Osteoblast (primary cell): ENCODE measurements at regions not wholly inside any gene's neighbourhood (a gene's known extent, or its start where the extent isn't known, plus 50 kb on each side); places are given as distances from the start of the nearest gene placed in this dataset.

Experiments used
- DNase-seq: peaks from one replicate; pipeline ENCODE4 v3.0.0; 2011; ENCODE audit warnings: low spot score, mixed read lengths; ENCODE audit not compliant: insufficient read length; ENCODE audit errors: missing footprints
- H2AFZ ChIP-seq: 2 replicates; pipeline ENCODE4 v1.6.0; 2011; ENCODE audit warnings: mild to moderate bottlenecking, low read length
- H3K27ac ChIP-seq: 2 replicates; pipeline ENCODE4 v1.5.1; 2011; ENCODE audit warnings: mild to moderate bottlenecking, low read depth, low read length, moderate library complexity
- H3K27me3 ChIP-seq: 2 replicates; pipeline ENCODE4 v1.6.0; 2012; ENCODE audit warnings: mild to moderate bottlenecking, control low read depth, inconsistent platforms, low read length, moderate library complexity; ENCODE audit not compliant: insufficient read depth
- H3K36me3 ChIP-seq: 2 replicates; pipeline ENCODE4 v1.5.1; 2011; ENCODE audit warnings: mild to moderate bottlenecking, low read length, control low read depth, moderate library complexity; ENCODE audit not compliant: insufficient read depth
- H3K4me1 ChIP-seq: 2 replicates; pipeline ENCODE4 v1.5.1; 2011; ENCODE audit warnings: mild to moderate bottlenecking, low read length, control low read depth, moderate library complexity; ENCODE audit not compliant: insufficient read depth
- H3K4me2 ChIP-seq: 2 replicates; pipeline ENCODE4 v1.6.0; 2011; ENCODE audit warnings: mild to moderate bottlenecking, low read length; ENCODE audit not compliant: insufficient read depth
- H3K4me3 ChIP-seq: fragments of 200-600 bp; sonication (generic); 3 replicates; pipeline ENCODE4 v1.5.1; 2012; ENCODE audit warnings: mild to moderate bottlenecking, low read length, inconsistent platforms; ENCODE audit not compliant: insufficient read depth
- H3K79me2 ChIP-seq: 2 replicates; pipeline ENCODE4 v1.6.0; 2012; ENCODE audit warnings: mild to moderate bottlenecking, low read length, control low read depth, inconsistent platforms; ENCODE audit not compliant: insufficient read depth
- H3K9me3 ChIP-seq: 2 replicates; pipeline ENCODE4 v1.5.1; 2011; ENCODE audit warnings: low read depth, low read length, control low read depth
- H4K20me1 ChIP-seq: 2 replicates; pipeline ENCODE4 v1.6.0; 2012; ENCODE audit warnings: mild to moderate bottlenecking, low read length, control low read depth; ENCODE audit not compliant: insufficient read depth
- CTCF ChIP-seq: IDR thresholded peaks from 2 replicates; pipeline ENCODE4 v1.5.1; 2011; ENCODE audit warnings: mild to moderate bottlenecking, low read depth, low read length, moderate library complexity; ENCODE audit errors: extremely low read depth

DNA sequence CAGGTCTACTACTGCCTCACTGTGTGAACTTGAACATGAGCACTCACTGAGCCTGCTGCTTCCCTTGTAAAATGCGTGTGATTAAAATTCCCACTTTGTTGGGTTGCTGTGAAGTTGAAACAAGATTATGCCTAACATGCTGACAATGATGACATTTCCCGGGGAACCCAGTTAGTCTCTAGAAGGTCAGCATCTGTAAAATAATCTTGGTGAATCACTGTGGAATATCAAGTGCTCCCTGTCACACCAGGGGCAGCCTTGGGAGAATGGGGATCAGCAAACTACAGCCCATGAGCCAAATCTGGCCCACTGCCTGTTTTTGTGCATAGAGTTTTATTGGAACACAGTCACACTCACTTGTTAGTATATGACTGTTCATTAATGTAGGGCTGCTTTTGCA is 335.2 kb downstream of the MIAT start:
- Histone ChIP-seq H3K4me2 (no peak overlapping the region), H2AFZ (no peak overlapping the region), H3K9me3 (no peaks in the 10 kb centered on the region), H3K36me3 (no peaks in the 10 kb centered on the region), H3K27ac (no peak overlapping the region), H3K4me3 (no peak overlapping the region), H3K79me2 (no peaks in the 10 kb centered on the region), H3K27me3 (peaks cover 9% of the 10 kb centered on the region), H3K4me1 (no peaks in the 10 kb centered on the region), H4K20me1 (no peaks in the 10 kb centered on the region)
- no peak for TF ChIP-seq CTCF
- DNase-seq, result no peak

DNA sequence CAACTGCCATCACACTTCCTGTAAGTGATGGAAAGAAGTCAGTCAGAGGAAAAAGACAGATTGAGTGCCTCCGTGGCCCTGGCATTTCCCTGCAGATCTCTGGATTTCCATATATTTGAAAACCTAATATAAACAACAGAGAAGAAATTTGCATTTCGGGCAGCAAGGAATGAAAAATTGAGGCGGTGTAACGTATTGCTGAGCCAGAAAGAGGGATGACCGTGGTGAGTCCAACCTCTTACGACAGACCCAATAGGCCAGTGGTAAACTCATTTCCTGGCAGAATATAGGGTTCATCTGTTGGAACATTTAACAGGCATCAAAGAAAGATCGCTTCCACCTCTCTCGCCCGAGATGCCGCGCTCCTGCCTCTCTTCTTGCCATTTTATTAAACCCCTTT is 336.5 kb downstream of the MIAT start:
- Histone ChIP-seq H3K27me3 (peaks cover 9% of the 10 kb centered on the region), H3K4me2 (no peak overlapping the region), H3K9me3 (no peaks in the 10 kb centered on the region), H4K20me1 (no peaks in the 10 kb centered on the region), H3K36me3 (no peaks in the 10 kb centered on the region), H3K4me3 (no peak overlapping the region), H2AFZ (no peak overlapping the region), H3K4me1 (no peaks in the 10 kb centered on the region), H3K27ac (no peak overlapping the region), H3K79me2 (no peaks in the 10 kb centered on the region)
- TF ChIP-seq CTCF, result no peak
- no peak for DNase-seq

DNA sequence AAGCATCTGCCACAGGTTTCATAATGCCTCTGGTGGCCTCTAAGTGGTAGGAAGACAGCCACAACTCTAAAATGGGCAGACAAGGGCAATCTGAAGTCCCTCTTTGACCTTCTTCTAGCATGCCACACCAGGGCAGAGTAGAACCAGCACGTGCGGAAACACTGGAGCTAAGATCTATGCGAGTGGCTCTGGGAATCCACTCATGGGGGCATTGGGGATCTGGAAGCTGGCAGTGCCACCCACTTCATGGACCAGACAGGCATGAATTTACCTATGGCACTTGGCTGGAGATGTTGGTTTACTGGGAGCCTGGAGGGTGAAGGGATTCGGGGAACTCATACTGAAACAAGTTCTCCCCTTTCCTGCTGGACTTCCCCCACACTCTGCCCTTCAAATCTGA is 337.4 kb downstream of the MIAT start:
- peaks cover 9% of the 10 kb centered on the region for H3K27me3 ChIP-seq
- H3K4me2 ChIP-seq, result no peak overlapping the region
- no peaks in the 10 kb centered on the region for H3K4me1 ChIP-seq
- H3K4me3 ChIP-seq, result no peak overlapping the region
- no peaks in the 10 kb centered on the region for H4K20me1 ChIP-seq
- TF ChIP-seq CTCF, result no peak
- no peaks in the 10 kb centered on the region for H3K36me3 ChIP-seq
- no peak for DNase-seq
- no peak overlapping the region for H2AFZ ChIP-seq
- no peaks in the 10 kb centered on the region for H3K9me3 ChIP-seq
- H3K79me2 ChIP-seq, result no peaks in the 10 kb centered on the region
- no peak overlapping the region for H3K27ac ChIP-seq

- Histone ChIP-seq H3K9me3 (no peaks in the 10 kb centered on the region), H3K4me3 (no peak overlapping the region), H3K36me3 (no peaks in the 10 kb centered on the region), H3K4me1 (no peaks in the 10 kb centered on the region), H2AFZ (no peak overlapping the region), H4K20me1 (no peaks in the 10 kb centered on the region), H3K4me2 (no peak overlapping the region), H3K27ac (no peak overlapping the region), H3K79me2 (no peaks in the 10 kb centered on the region), H3K27me3 (peaks cover 6% of the 10 kb centered on the region)
- no peak for DNase-seq
- TF ChIP-seq CTCF, result no peak
Measured at GRCh38 chr22:26995235-26995634, 337.8 kb downstream of the MIAT start.
